ENCODE measurements at regions not wholly inside any gene's neighbourhood (a gene's known extent, or its start where the extent isn't known, plus 50 kb on each side); places are given as distances from the start of the nearest gene placed in this dataset.

- TF ChIP-seq EP300 (IDR thresholded peaks at IDR 0.05; ENCODE audit: borderline replicate concordance) = no peak
- no peak for TF ChIP-seq EGR1 (IDR thresholded peaks at IDR 0.05)
- TF ChIP-seq FOXM1 (IDR thresholded peaks at IDR 0.05; ENCODE audit: borderline replicate concordance, low read depth) = no peak
Observed at GRCh38 chr10:21449288-21449966, 76.1 kb downstream of the SKIDA1 start.

Data from Ishikawa (cell line).